ENCODE measurements at regions not wholly inside any gene's neighbourhood (a gene's known extent, or its start where the extent isn't known, plus 50 kb on each side); places are given as distances from the start of the nearest gene placed in this dataset.

- 89 to 93% methylated on average over 2 to 3 of the region's 4 CpGs for WGBS, 2 experiments (ENCODE audit: insufficient coverage in 2 of 2)
- H3K9me3 ChIP-seq (ENCODE audit: control insufficient read depth, low read length), result peaks cover 11% of the 10 kb centered on the region
- no peaks in the 10 kb centered on the region for H3K36me3 ChIP-seq (ENCODE audit: control insufficient read depth, insufficient read depth, low read length)
- no peak overlapping the region for H3K27ac ChIP-seq (ENCODE audit: low read depth, low read length, severe bottlenecking)
- H3K4me1 ChIP-seq (ENCODE audit: control insufficient read depth, insufficient read depth, low read length, poor library complexity, severe bottlenecking), result peaks cover 8% of the 10 kb centered on the region
- no peak overlapping the region for H3K4me3 ChIP-seq (ENCODE audit: extremely low read depth, insufficient read depth, low read length, poor library complexity, severe bottlenecking)
These were observed 51.8 kb upstream of the RIPOR2 start for GRCh38 chr6:24987446-24988115.

- no peak overlapping the region for H3K27ac ChIP-seq (ENCODE audit: low read depth, low read length, severe bottlenecking)
- peaks cover 11% of the 10 kb centered on the region for H3K9me3 ChIP-seq (ENCODE audit: control insufficient read depth, low read length)
- H3K4me1 ChIP-seq (ENCODE audit: control insufficient read depth, insufficient read depth, low read length, poor library complexity, severe bottlenecking), result peaks cover 2% of the 10 kb centered on the region
- no peak overlapping the region for H3K4me3 ChIP-seq (ENCODE audit: extremely low read depth, insufficient read depth, low read length, poor library complexity, severe bottlenecking)
- no peaks in the 10 kb centered on the region for H3K36me3 ChIP-seq (ENCODE audit: control insufficient read depth, insufficient read depth, low read length)
These were observed 52.8 kb upstream of the RIPOR2 start for GRCh38 chr6:24988562-24988961.

GRCh38 chr6:24990236-24990845 is 54.6 kb upstream of the RIPOR2 start:
- 84 to 98% methylated on average over 4 of the region's 7 CpGs for WGBS, 2 experiments (ENCODE audit: insufficient coverage in 2 of 2)
- H3K36me3 ChIP-seq (ENCODE audit: control insufficient read depth, insufficient read depth, low read length), result no peaks in the 10 kb centered on the region
- H3K4me1 ChIP-seq (ENCODE audit: control insufficient read depth, insufficient read depth, low read length, poor library complexity, severe bottlenecking), result peaks cover 2% of the 10 kb centered on the region
- no peak overlapping the region for H3K4me3 ChIP-seq (ENCODE audit: extremely low read depth, insufficient read depth, low read length, poor library complexity, severe bottlenecking)
- H3K9me3 ChIP-seq (ENCODE audit: control insufficient read depth, low read length), result peaks cover 11% of the 10 kb centered on the region
- no peak overlapping the region for H3K27ac ChIP-seq (ENCODE audit: low read depth, low read length, severe bottlenecking)

GRCh38 chr6:24990944-24991809 is 55.4 kb upstream of the RIPOR2 start:
- H3K4me3 ChIP-seq (ENCODE audit: extremely low read depth, insufficient read depth, low read length, poor library complexity, severe bottlenecking), result no peak overlapping the region
- 77 to 100% methylated on average over 1 of the region's 4 CpGs for WGBS, 2 experiments (ENCODE audit: insufficient coverage in 2 of 2)

GRCh38 chr6:24991810-24992467 is 56.2 kb upstream of the RIPOR2 start:
- Histone ChIP-seq H3K4me1 (ENCODE audit: control insufficient read depth, insufficient read depth, low read length, poor library complexity, severe bottlenecking) (peaks cover 2% of the 10 kb centered on the region), H3K27ac (ENCODE audit: low read depth, low read length, severe bottlenecking) (no peak overlapping the region), H3K9me3 (ENCODE audit: control insufficient read depth, low read length) (peaks cover 10% of the 10 kb centered on the region), H3K4me3 (ENCODE audit: extremely low read depth, insufficient read depth, low read length, poor library complexity, severe bottlenecking) (no peak overlapping the region), H3K36me3 (ENCODE audit: control insufficient read depth, insufficient read depth, low read length) (no peaks in the 10 kb centered on the region)
- 63 to 91% methylated on average over 2 to 3 of the region's 5 CpGs for WGBS, 2 experiments (ENCODE audit: insufficient coverage in 2 of 2)

More at GRCh38 chr6:24990944-24991809, 55.4 kb upstream of the RIPOR2 start:
- H3K27ac ChIP-seq (ENCODE audit: low read depth, low read length, severe bottlenecking), result no peak overlapping the region
- H3K9me3 ChIP-seq (ENCODE audit: control insufficient read depth, low read length), result peaks cover 11% of the 10 kb centered on the region
- H3K36me3 ChIP-seq (ENCODE audit: control insufficient read depth, insufficient read depth, low read length), result no peaks in the 10 kb centered on the region
- H3K4me1 ChIP-seq (ENCODE audit: control insufficient read depth, insufficient read depth, low read length, poor library complexity, severe bottlenecking), result peaks cover 2% of the 10 kb centered on the region

GRCh38 chr6:24994812-24995211 is 59.1 kb upstream of the RIPOR2 start:
- H3K4me3 ChIP-seq (ENCODE audit: extremely low read depth, insufficient read depth, low read length, poor library complexity, severe bottlenecking), result no peak overlapping the region
- no peak overlapping the region for H3K27ac ChIP-seq (ENCODE audit: low read depth, low read length, severe bottlenecking)
- peaks cover 2% of the 10 kb centered on the region for H3K4me1 ChIP-seq (ENCODE audit: control insufficient read depth, insufficient read depth, low read length, poor library complexity, severe bottlenecking)
- no peaks in the 10 kb centered on the region for H3K36me3 ChIP-seq (ENCODE audit: control insufficient read depth, insufficient read depth, low read length)
- no CpG with 5 or more reads among the region's 1 CpG for WGBS, 2 experiments (ENCODE audit: insufficient coverage in 2 of 2)
- no peaks in the 10 kb centered on the region for H3K9me3 ChIP-seq (ENCODE audit: control insufficient read depth, low read length)

- no peak overlapping the region for H3K27ac ChIP-seq (ENCODE audit: low read depth, low read length, severe bottlenecking)
- H3K9me3 ChIP-seq (ENCODE audit: control insufficient read depth, low read length), result no peaks in the 10 kb centered on the region
- no CpG with 5 or more reads among the region's 4 CpGs for WGBS, 2 experiments (ENCODE audit: insufficient coverage in 2 of 2)
- H3K4me1 ChIP-seq (ENCODE audit: control insufficient read depth, insufficient read depth, low read length, poor library complexity, severe bottlenecking), result peaks cover 2% of the 10 kb centered on the region
- no peak overlapping the region for H3K4me3 ChIP-seq (ENCODE audit: extremely low read depth, insufficient read depth, low read length, poor library complexity, severe bottlenecking)
- H3K36me3 ChIP-seq (ENCODE audit: control insufficient read depth, insufficient read depth, low read length), result no peaks in the 10 kb centered on the region
These were observed 59.5 kb upstream of the RIPOR2 start for GRCh38 chr6:24995270-24995669.

- 90 to 100% methylated on average over 2 to 4 of the region's 5 CpGs for WGBS, 2 experiments (ENCODE audit: insufficient coverage in 2 of 2)
- no peaks in the 10 kb centered on the region for H3K4me1 ChIP-seq (ENCODE audit: control insufficient read depth, insufficient read depth, low read length, poor library complexity, severe bottlenecking)
- no peak overlapping the region for H3K4me3 ChIP-seq (ENCODE audit: extremely low read depth, insufficient read depth, low read length, poor library complexity, severe bottlenecking)
These were observed 60.6 kb upstream of the RIPOR2 start for GRCh38 chr6:24996269-24996836.

GRCh38 chr6:24997231-24997630 is 61.5 kb upstream of the RIPOR2 start:
- Histone ChIP-seq H3K9me3 (ENCODE audit: control insufficient read depth, low read length) (no peaks in the 10 kb centered on the region), H3K36me3 (ENCODE audit: control insufficient read depth, insufficient read depth, low read length) (no peaks in the 10 kb centered on the region), H3K27ac (ENCODE audit: low read depth, low read length, severe bottlenecking) (no peak overlapping the region), H3K4me1 (ENCODE audit: control insufficient read depth, insufficient read depth, low read length, poor library complexity, severe bottlenecking) (no peaks in the 10 kb centered on the region), H3K4me3 (ENCODE audit: extremely low read depth, insufficient read depth, low read length, poor library complexity, severe bottlenecking) (no peak overlapping the region)
- WGBS, 2 experiments (ENCODE audit: insufficient coverage in 2 of 2), result no CpG with 5 or more reads among the region's 1 CpG

More at GRCh38 chr6:24996269-24996836, 60.6 kb upstream of the RIPOR2 start:
- no peaks in the 10 kb centered on the region for H3K9me3 ChIP-seq (ENCODE audit: control insufficient read depth, low read length)
- H3K36me3 ChIP-seq (ENCODE audit: control insufficient read depth, insufficient read depth, low read length), result no peaks in the 10 kb centered on the region
- H3K27ac ChIP-seq (ENCODE audit: low read depth, low read length, severe bottlenecking), result no peak overlapping the region

- H3K36me3 ChIP-seq (ENCODE audit: control insufficient read depth, insufficient read depth, low read length), result no peaks in the 10 kb centered on the region
- no peak overlapping the region for H3K27ac ChIP-seq (ENCODE audit: low read depth, low read length, severe bottlenecking)
- no peak overlapping the region for H3K4me3 ChIP-seq (ENCODE audit: extremely low read depth, insufficient read depth, low read length, poor library complexity, severe bottlenecking)
- H3K9me3 ChIP-seq (ENCODE audit: control insufficient read depth, low read length), result no peaks in the 10 kb centered on the region
- no peaks in the 10 kb centered on the region for H3K4me1 ChIP-seq (ENCODE audit: control insufficient read depth, insufficient read depth, low read length, poor library complexity, severe bottlenecking)
- WGBS, 2 experiments (ENCODE audit: insufficient coverage in 2 of 2), result 100% methylated on average over 1 of the region's 3 CpGs; no CpG with 5 or more reads in 1 of the 2 experiments
These were observed 62.1 kb upstream of the RIPOR2 start for GRCh38 chr6:24997905-24998304.
